ENCODE measurements at regions not wholly inside any gene's neighbourhood (a gene's known extent, or its start where the extent isn't known, plus 50 kb on each side); places are given as distances from the start of the nearest gene placed in this dataset.

DNA sequence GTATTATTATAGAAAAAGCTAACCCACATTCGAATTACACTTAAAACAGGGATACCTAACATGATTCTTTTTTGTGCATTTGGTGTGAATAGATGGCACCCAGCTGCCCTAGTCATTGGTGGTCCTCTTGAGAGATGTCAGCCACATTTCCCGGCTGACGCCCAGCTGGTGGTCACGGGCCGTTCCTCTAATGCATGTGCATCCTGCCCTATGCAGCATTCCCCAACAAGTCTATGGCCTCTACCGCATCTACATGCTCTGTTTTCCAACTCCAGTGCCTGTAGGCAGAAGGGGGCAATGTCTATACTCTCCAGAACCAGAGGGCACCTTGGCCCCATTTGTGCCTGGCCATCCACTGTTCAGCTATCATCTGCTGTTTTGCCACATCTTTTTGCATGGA lies 78.6 kb upstream of the PRICKLE2 start:
- TF ChIP-seq, protein P1, sequence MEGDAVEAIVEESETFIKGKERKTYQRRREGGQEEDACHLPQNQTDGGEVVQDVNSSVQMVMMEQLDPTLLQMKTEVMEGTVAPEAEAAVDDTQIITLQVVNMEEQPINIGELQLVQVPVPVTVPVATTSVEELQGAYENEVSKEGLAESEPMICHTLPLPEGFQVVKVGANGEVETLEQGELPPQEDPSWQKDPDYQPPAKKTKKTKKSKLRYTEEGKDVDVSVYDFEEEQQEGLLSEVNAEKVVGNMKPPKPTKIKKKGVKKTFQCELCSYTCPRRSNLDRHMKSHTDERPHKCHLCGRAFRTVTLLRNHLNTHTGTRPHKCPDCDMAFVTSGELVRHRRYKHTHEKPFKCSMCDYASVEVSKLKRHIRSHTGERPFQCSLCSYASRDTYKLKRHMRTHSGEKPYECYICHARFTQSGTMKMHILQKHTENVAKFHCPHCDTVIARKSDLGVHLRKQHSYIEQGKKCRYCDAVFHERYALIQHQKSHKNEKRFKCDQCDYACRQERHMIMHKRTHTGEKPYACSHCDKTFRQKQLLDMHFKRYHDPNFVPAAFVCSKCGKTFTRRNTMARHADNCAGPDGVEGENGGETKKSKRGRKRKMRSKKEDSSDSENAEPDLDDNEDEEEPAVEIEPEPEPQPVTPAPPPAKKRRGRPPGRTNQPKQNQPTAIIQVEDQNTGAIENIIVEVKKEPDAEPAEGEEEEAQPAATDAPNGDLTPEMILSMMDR (IDR thresholded peaks at IDR 0.05; ENCODE audit: borderline replicate concordance, control extremely low read depth, extremely low read depth, insufficient read depth, missing control alignments): no peak
- in situ Hi-C loops (cut with MboI; ENCODE audit: low sequenced_read_pairs, unreplicated experiment): no loop called here
- no peak for DNase-seq (ENCODE audit: low spot score)

DNA sequence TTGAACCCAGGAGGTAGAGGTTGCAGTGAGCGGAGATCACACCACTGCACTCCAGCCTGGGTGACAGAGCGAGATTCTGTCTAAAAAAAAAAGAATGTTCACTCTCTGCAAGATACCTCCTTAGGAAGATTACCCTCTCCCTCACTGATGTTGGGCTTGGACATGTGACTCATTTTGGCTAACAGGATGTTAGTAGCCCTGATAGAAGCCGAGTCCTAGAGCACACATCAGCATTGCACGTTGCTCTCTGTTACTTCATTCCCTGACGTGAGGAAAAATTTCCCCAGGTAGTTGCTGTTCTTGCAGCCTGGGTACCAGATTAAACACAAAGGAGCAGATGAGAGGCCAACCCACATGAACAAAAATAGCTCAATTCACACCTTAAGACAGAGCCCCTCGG lies 78.1 kb upstream of the PRICKLE2 start:
- no peak for DNase-seq (ENCODE audit: low spot score)
- in situ Hi-C loops (cut with MboI; ENCODE audit: low sequenced_read_pairs, unreplicated experiment): no loop called here
- TF ChIP-seq, protein P1 (IDR thresholded peaks at IDR 0.05; ENCODE audit: borderline replicate concordance, control extremely low read depth, extremely low read depth, insufficient read depth, missing control alignments): no peak

DNA sequence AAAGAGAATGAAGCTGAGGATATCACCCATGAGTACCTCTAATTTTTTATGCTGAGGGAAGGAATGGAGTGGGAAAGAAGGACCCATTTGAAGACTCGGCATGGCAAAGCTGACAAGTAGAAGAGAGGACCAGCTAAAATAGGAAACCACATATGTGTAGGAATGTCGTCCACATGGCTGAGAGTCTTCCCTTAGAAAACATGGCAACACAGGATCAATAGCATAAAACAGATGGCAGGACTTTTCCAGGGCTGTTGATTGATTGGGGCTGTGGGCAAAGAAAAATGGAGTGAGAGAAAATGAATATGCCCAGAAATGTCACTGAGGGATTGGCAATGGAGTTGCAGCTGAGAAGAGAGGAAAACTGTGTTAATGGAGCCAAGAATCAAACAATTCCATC lies 76.2 kb upstream of the PRICKLE2 start:
- no peak for DNase-seq (ENCODE audit: low spot score)
- in situ Hi-C loops (cut with MboI; ENCODE audit: low sequenced_read_pairs, unreplicated experiment): no loop called here
- TF ChIP-seq, protein P1 (IDR thresholded peaks at IDR 0.05; ENCODE audit: borderline replicate concordance, control extremely low read depth, extremely low read depth, insufficient read depth, missing control alignments): no peak

DNA sequence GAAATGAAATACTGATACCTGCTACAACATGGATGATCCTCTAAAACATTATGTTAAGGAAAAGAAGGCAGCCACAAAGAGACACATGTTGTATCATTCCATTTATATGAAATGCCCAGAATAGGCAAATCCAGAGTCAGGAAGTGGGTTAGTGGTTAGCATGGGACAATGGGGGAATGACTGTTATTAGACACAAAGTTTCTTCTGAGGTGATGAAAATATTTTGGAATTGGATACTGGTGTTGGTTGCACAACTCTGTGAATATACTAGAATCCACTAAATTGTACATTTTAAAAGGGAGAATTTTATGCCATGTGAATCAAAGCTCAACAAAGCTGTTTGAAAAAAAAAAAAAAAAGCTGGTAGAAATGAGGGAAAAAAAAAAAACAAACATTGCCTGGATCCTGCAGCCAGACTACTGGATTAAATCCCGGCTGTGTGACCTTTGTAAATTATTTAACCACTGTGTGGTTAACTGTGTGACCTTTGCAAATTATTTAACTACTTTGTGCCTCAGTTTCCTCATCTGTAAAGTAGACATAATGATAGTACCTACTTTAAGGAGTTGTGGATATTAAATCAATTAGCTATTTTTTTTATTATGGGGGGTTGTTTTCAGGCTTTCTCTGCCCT lies 75.6 kb upstream of the PRICKLE2 start:
- in situ Hi-C loops (cut with MboI; ENCODE audit: low sequenced_read_pairs, unreplicated experiment): no loop called here
- no peak for DNase-seq (ENCODE audit: low spot score)
- TF ChIP-seq, protein P1 (IDR thresholded peaks at IDR 0.05; ENCODE audit: borderline replicate concordance, control extremely low read depth, extremely low read depth, insufficient read depth, missing control alignments): no peak

DNA sequence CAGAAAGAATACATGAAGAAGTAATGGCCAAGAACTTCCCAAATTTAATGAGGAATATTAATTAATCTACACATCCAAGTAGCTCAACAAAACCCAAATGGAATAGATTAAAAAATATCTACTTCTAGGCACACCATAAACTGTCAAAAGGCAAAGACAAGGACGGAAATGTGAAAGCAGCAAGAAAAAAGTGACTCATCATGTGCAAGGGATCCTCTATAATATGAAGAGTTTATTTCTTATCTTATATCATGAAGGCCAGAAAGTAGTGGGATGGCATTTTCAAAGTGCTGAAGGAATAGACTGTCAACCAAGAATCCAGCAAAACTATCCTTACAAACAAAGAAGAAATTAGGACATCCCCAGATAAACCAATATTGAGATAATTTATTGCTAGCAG lies 73.9 kb upstream of the PRICKLE2 start:
- DNase-seq (ENCODE audit: low spot score): no peak
- TF ChIP-seq, protein P1 (IDR thresholded peaks at IDR 0.05; ENCODE audit: borderline replicate concordance, control extremely low read depth, extremely low read depth, insufficient read depth, missing control alignments): no peak
- in situ Hi-C loops (cut with MboI; ENCODE audit: low sequenced_read_pairs, unreplicated experiment): no loop called here

DNA sequence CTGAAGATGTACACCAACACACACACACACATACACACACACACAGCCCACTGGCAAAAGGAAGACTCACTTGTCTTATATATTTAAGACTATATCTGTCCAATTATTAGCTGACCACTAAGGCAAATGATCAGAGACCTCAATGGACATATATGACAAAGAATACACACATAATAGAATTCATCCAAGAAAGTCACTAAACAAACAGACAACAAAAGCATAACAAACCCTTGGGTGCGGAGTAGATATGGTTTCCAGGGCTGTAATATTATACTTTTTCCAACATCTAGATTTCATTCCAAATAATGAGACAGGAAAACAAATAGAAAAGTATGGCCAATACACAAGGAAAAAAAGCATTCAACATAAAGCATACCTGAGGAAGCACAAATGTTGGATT lies 72.3 kb upstream of the PRICKLE2 start:
- in situ Hi-C loops (cut with MboI; ENCODE audit: low sequenced_read_pairs, unreplicated experiment): no loop called here
- TF ChIP-seq, protein P1 (IDR thresholded peaks at IDR 0.05; ENCODE audit: borderline replicate concordance, control extremely low read depth, extremely low read depth, insufficient read depth, missing control alignments): no peak

More for the DNA sequence above, 72.3 kb upstream of the PRICKLE2 start:
- no peak for DNase-seq (ENCODE audit: low spot score)

All from GM13976 (cell line).